GM21526 (cell line): ENCODE measurements at regions not wholly inside any gene's neighbourhood (a gene's known extent, or its start where the extent isn't known, plus 50 kb on each side); places are given as distances from the start of the nearest gene placed in this dataset.
"Not testable (repeated sequence)": the region's sequence is repeated elsewhere in the genome, so short reads cannot be mapped to it uniquely, and the experiment has no call there.

Experiments
- ATAC-seq: cut with Tn5 transposase; IDR thresholded peaks from one replicate; pipeline ENCODE4 v1.9.1; 2021; ENCODE audit warnings: moderate library complexity; ENCODE audit not compliant: unreplicated experiment, low FRiP score

- ATAC-seq, result no peak
These were observed 251.7 kb upstream of the MAD2L1 start for GRCh38 chr4:120318196-120318846.

- ATAC-seq, result no peak
These were observed 251.1 kb upstream of the MAD2L1 start for GRCh38 chr4:120317713-120318112.

- ATAC-seq, result no peak
These were observed 249.8 kb upstream of the MAD2L1 start for GRCh38 chr4:120316416-120316815.

- ATAC-seq, result no peak
These were observed 248.3 kb upstream of the MAD2L1 start for GRCh38 chr4:120314969-120315368.

GRCh38 chr4:120304801-120305200 lies 238.2 kb upstream of the MAD2L1 start:
- ATAC-seq, result no peak

- no peak for ATAC-seq
These were observed 233.0 kb upstream of the MAD2L1 start for GRCh38 chr4:120299631-120300030.

DNA sequence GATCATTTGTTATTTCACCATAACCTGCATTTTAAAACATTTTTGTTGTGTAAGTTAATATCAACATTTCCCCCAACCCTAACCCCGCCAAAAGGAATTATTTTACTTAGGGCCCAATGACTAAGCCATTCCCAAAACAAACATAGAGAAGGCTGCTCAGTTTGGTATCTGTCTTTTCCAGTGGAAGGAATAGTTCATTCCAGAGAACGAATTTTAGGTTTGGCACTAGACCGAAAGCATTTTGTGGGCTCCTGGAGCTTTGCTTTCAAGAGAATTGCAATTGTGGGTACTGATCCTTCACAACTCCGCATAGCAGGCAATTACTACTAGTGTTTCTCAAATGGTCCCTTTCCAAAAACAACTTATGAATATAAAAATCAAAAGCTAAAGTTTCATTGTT lies 226.7 kb upstream of the MAD2L1 start:
- ATAC-seq, result no peak

GRCh38 chr4:120291541-120291940 lies 224.9 kb upstream of the MAD2L1 start:
- no peak for ATAC-seq

- ATAC-seq, result no peak
These were observed 223.9 kb upstream of the MAD2L1 start for GRCh38 chr4:120290553-120290952.

DNA sequence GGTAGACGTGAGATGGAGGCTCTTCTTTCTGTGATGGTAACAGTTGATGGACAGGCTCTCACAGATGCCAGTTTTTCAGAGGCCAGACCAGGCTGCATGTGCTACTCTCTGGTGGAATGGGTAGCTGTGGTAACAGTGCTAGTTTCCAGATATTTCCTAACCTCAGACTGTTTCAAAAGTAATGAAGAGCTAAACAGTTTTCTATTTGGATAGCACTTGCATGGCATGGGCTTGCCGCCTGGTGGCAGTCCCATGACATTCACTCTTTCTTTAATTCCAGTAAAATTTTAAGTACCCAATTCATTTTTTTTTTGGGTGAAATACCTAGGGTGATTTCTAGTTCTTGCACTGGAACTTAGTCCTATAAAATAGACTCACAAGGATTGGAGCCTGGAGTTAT lies 220.2 kb upstream of the MAD2L1 start:
- no peak for ATAC-seq

- no peak for ATAC-seq
These were observed 214.9 kb upstream of the MAD2L1 start for GRCh38 chr4:120281581-120281980.

GRCh38 chr4:120277391-120277790 lies 210.7 kb upstream of the MAD2L1 start:
- no peak for ATAC-seq

DNA sequence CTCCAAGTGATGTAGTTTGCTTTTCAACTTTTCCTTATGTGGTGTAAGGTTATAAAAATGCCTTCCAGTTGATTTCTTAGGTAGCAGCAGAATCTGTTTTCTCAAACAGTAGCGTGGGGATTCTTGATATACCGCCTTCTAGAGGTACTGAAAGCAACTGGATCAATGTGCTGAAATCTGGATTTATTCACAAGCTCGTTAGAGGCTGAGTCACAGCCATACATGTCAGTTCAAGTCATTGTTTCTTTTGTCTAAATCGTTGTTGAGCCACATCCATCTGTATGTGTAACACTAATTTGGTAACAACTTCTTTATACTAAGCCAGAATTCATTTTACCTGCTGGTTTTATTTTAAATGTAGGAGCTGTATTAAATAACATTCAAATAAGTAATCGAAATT lies 200.0 kb upstream of the MAD2L1 start:
- ATAC-seq, result no peak

GRCh38 chr4:120263618-120264017 lies 197.0 kb upstream of the MAD2L1 start:
- no peak for ATAC-seq

- ATAC-seq, result no peak
These were observed 194.5 kb upstream of the MAD2L1 start for GRCh38 chr4:120261117-120261516.

DNA sequence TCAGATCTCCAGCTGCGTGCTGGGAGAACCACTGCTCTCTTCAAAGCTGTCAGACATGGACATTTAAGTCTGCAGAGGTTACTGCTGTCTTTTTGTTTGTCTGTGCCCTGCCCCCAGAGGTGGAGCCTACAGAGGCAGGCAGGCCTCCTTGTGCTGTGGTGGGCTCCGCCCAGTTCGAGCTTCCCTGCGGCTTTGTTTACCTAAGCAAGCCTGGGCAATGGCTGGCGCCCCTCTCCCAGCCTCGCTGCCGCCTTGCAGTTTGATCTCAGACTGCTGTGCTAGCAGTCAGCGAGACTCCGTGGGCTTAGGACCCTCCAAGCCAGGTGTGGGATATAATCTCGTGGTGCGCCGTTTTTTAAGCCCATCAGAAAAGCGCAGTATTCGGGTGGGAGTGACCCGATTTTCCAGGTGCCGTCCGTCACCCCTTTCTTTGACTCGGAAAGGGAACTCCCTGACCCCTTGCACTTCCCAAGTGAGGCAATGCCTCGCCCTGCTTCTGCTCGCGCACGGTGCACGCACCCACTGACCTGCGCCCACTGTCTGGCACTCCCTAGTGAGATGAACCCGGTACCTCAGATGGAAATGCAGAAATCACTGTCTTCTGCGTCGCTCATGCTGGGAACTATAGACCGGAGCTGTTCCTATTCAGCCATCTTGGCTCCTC lies 189.6 kb upstream of the MAD2L1 start:
- not testable (repeated sequence) for ATAC-seq

DNA sequence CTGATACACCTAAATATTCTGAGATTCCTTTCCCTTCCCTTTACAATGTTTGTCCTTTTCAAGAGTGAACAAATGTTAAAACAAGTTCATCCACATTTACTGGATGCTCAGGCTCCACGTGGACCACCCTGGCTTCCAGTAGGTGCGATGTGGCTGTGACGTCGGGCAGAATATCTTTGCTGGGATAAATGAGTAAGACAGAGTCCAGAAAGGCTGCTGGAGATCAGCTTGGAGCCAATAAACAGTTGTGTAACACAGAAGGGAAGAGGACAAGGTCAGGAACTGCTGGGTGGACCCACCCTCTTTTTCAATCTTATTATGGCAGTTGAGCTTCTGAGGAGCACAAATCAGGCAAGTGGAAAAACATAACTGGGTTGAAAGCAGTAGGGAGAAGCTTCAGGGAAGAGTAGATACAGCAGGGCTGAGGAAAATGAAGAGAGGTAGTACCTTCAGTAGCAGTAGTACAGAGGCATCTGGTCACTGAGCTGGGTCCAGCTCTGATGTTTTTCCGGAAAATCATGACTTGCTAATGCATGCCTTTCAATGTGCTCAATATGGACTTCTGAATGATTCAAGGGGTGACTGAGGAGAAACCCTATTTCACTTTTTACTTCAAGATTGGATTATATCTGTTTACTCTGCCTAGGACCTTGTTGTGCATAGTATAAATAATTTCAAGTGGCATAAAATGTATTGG lies 171.8 kb upstream of the MAD2L1 start:
- no peak for ATAC-seq

GRCh38 chr4:120236873-120237272 lies 170.2 kb upstream of the MAD2L1 start:
- ATAC-seq, result no peak

DNA sequence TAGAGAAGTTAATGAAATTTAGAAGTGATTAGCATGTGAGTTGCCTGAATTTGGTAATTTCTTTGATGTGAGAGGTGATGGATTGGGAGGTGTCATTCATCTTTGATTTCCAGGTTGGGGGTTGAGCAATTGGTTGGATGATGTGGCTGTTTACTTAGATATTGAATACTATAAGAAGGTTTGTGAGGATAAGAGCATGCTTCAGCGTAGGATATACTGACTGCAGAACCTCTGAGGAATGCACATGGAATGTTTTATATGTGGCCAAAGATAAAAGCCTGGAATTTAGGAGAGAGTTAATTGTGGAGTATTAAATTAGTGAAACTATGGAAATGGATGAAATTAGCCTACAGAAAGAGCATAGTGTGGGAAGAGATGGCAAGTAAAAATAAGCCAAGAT lies 165.4 kb upstream of the MAD2L1 start:
- ATAC-seq, result no peak

DNA sequence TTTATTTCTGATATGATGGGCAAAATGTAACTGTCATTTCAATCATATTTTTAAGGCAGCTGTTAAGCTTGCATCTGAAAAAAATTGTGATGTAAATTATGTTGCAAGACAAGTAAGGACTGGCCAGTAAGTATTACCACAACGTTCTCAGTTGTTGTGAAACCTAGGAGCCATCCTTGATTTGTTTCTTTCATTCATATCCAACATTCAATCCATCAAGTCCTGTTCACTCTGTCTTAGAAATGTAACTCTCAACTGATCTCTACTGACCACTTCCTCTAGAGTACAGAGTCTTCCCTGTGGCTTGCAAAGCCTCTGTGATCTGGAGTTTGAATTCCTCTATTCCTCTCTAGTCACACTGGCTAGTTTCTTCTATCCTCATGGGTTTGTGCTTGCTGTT lies 161.4 kb upstream of the MAD2L1 start:
- no peak for ATAC-seq

GRCh38 chr4:120227554-120227953 lies 160.9 kb upstream of the MAD2L1 start:
- ATAC-seq, result no peak

GRCh38 chr4:120225527-120225926 lies 158.9 kb upstream of the MAD2L1 start:
- ATAC-seq, result no peak
